Stimulated activated CD4-positive, alpha-beta T cell treated with anti-CD3 and anti-CD28 coated beads, Interleukin-15, amount 100 ng/mL, for 24 hours (primary cell): ENCODE measurements at regions not wholly inside any gene's neighbourhood (a gene's known extent, or its start where the extent isn't known, plus 50 kb on each side); places are given as distances from the start of the nearest gene placed in this dataset.

Experiments used
- DNase-seq: peaks from one replicate; pipeline ENCODE4 v3.0.0-alpha.2; 2020

DNA sequence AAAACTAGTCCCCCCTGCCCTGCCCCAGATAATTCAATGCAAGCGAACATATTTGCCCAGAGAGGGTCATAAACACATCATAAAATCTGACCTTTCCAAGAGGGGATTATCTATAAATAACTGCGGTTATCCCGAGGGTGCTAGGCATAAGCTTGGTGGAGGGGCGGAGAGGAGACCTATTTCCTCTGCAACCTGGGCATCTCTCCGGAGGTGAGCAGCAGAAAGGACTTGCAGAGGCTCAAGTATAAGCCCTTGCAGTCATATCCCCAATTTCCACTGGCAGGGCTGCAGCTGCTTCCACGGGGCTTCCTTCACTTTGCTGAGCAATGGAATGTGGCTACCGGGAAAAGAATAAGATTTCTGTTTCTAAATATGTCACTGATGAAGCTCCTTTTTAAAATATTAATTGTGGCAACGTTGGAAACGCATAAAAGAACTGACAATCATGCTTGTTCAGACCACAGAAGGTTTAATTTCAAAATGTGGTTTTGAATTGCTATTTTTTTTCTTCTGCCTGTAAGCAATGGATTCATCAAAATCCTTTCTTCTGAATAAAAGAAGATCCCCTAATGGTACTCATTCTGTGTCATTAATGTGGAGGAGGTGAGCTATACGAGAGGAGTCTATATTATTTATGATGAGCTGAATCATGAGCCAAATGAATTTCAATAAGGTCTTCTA, 268.9 kb upstream of the ATP2B1 start:
- DNase-seq = no peak

DNA sequence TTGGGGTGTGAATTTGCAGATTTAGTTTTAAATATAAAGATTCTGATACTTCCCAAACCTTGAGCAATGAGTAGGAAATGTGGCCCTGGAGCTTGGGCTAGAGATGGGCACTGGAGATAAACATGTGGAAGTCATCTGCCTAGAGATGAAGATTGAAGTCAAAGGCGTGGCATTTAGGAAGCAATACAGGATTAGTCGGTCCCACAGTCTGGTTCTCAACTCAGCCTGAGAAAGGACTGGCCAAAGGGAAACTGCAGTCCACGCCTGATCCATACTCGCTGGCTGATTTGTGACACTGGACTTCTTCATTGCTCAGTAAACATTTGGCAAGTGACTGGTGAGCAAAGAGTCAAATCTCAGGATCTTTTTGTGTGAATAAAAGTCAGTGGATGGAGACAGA, 268.2 kb upstream of the ATP2B1 start:
- no peak for DNase-seq

DNA sequence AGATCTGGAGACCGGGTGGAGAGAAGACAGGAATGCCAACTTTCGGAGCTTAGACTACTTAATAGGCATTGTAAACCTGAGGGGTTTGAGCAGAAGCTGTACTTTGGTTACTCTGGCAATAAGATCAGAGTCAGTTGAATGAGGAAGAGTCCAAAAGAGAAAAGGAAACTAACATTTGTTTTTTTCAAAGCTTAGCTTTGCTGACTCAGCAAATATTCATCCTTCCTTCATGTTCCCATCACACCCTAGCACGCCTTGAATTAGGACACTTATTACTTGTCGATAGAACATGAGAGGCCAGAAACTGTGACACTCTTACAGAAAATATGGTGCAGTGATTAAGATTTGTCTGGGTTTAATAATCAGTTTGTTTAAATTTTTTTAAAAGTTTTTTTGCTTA, 266.9 kb upstream of the ATP2B1 start:
- no peak for DNase-seq

DNA sequence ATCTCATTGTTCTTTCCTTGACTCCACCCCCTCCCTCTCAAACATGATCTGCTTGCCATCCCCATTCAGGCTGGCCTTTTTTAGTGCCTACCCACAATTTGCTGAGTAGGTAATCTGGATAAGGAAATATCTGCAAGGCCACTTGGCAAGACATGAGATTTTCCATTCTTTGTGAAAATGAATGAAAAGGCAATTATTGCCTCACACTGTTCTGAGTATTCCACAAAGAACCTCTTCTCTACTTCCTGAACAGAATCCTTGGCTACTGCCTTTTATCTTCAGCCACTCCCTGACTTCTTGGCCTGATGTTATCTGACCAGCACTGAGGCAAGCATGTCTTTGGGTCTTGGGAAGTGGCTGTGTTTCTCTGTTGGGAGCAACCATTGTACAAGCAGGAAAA, 263.2 kb upstream of the ATP2B1 start:
- no peak for DNase-seq

DNA sequence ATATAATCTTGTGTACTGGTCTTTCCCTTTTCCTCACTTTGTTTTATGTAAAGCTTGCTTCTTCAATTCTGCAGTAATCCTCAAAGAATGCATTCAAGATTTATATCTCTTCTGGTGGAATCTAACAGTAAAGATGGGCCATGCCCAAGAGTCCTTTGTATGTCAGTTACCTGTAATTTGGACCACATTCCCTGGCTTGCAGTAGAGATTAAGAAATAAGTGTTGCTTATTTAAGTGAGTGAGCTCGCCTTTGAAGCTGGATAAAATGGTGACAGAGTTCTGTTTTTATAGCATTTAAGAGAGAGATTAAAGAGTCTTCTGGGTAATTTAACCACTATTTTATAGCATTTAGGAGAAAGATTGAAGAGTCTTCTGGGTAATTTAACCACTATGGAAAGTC, 262.1 kb upstream of the ATP2B1 start:
- no peak for DNase-seq

DNA sequence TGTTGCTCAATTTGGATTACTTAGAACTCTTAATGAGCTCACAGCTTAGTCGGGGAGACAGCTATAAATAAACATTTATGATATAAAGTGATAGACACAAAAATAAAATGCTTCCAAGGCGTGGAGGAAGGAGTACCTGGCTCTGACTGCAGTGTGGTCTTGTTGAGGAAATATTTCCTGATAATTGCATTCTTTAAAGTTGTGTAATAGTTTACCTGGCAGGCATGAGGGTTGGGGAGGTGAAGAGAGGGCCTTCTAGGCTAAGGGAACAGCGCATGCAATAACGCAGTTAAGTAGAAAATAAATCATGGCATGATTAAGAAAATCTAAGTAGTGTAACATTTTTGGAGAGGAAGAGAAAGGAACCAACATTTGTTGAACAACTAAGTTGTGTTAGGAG, 260.5 kb upstream of the ATP2B1 start:
- no peak for DNase-seq

DNA sequence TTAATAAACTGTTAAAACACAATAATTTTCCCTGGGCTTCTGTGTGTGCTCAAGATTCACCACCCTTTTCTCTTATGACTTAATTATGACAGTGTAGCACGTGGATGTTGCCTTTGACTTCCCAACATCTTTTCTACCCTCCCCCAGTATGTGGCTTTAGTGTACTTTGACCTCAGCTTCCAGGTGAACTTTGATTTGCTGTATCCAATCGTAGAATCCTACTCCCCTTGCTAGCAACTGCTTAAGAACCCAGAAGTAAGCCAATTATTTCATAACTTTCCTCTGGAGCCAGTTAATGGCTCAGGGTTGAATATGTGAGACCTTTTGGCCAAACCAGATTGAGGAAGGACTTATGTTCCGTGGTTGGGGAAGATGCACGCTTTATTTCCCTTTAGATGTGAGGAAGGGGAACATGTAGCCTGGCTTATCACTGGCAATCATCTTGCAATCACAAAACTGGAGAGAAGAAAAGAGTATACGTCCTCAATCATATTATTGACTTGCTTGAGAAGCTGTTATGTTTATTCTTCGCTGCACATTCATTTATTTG, 259.6 kb upstream of the ATP2B1 start:
- no peak for DNase-seq

DNA sequence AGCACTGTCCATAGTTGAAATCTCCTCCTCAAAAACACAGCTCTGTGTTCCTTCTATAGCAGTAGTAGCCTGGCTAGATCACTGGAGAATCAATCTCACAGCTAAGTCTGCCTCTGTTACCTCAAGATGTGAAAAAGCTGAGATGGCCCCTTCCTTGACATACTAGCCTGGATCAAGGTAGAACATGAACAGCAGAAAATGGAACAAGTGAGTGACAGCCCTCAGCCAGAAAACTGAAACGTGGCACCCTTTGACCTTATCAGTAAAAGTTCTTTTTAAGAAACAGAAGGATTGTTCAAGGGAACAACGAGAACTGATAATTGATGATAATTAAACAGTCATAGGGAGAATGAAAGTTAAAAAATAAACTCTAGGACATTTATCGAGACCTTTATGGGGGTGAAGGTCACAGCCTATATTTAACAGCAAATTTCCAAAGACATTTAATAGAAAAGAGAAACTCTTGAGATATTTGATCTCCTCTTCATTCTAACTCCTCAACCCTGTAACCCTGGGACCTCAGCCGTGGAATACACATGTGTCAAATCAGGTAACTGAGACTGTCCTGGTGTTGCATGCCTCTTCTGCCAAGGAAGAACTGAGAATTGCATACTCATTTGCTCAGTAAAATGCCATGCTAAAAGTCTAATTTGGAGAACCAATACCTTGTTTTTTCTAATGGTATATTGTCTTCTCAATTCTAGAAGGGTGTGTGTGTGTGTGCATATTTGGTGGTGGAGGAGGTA, 258.0 kb upstream of the ATP2B1 start:
- DNase-seq = no peak

DNA sequence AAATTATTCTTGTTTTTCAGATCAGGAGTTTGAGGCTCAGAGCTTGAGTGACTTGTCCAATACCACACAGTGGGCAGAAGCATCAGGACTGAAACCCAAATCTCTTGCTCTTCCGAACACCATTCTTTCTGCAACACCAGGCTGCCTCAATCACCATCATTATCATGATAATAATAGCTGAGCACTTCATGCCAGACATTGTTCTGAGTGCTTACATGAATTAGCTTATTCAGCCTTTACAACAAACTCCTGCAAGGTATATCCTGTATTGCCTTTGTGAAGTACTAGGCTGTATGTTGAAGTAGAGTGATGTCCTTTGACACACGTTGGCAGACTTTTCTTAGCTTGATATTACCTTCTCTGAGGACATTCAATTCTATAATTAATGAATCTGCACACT, 257.4 kb upstream of the ATP2B1 start:
- DNase-seq = no peak

DNA sequence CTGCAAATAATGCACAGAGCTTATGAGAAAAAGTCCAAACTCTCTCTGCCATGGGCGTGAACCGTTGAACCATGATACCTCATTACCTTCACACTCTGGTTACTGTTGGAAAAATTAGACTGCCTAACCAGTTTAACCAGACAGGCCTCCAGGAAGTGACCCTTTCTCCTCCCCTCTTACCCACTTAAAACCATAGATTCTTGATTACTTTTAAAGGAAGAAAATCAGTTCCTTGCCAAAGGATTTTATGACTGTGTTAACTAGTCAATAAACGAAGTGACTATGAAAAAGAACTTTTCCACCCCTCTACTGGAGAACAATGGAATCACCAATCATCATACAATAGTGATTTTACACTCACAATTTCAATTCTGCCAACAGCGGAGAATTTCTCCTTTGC, 254.0 kb upstream of the ATP2B1 start:
- no peak for DNase-seq

DNA sequence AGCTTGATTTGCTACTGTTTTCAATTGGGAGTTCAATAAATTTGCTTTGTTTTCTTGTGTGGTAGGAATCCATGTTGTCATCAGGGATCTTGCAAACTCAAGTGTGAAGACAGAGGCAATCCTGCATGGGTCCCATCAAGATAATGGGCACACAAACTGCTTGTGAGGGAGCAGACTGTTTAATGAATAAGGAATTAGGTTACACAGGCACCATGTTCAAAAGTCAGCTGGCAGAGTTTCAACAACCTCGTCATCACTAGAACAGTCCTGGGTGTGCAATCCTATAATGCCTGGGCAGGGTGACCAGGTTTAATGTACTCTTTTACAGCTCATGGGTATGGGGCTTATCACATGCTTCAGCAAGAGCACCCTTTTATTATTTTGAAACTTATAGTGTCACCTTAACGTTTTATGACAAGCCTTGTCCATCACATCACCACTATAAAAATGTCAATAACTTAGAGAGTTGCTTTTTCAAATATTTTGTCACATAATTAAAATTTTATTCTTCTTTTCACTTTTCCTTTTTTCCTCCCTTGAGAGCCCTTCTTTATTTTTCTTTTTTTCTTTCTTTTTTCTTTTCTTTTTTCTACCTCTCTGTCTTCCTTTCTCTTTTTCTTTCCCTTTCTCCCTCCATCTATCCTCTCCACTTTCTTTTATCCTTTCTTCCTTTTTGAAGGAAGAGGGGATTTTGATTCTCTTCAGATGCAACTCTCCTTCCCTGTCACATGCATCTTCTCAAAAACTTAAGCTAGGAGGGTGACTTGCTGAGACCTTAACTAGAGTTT, 252.2 kb upstream of the ATP2B1 start:
- peak; percentile 8 for DNase-seq

DNA sequence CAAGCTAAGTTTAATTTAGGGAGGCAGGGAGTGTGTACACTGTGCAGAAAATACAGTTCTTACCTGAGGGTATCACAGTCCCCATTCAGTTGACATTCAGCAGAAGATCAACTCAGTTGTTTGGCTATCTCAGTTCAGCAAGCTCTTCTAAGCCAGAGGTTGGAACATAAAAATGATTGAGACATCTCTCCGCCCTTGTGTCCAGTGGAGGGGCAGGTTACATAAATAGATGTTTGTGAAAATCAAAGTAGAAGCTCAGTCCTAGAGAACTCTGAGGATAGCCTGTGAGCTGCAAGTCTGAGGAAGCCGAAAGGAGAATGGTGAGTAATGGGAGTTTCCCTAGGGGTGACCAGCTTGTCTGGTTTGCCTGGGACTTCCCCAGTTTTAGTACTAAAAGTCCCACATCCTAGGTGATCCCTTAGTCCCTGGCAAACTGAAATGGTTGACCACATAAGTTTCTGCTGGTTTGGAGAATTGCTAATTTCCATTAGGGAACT, 251.4 kb upstream of the ATP2B1 start:
- DNase-seq = peak; percentile 39

DNA sequence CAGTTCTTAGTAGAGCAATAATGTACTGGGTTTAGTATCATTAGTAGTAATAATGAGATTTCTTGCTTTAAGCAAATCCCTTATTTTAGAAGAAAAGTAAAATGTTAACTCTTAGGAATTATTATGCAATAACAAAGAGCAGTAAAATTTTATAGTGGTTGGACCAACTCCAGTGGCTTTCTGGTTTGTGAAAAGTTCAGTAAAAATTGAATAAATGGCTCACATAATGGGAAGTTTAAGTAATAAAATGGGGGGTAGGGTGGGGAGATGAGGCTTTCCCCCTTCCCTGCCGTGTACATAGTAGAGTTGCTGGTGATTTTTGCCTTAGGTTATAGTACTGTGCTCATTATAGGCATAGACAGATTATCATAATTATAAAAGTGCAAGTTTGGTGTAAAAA, 250.5 kb upstream of the ATP2B1 start:
- DNase-seq = no peak

DNA sequence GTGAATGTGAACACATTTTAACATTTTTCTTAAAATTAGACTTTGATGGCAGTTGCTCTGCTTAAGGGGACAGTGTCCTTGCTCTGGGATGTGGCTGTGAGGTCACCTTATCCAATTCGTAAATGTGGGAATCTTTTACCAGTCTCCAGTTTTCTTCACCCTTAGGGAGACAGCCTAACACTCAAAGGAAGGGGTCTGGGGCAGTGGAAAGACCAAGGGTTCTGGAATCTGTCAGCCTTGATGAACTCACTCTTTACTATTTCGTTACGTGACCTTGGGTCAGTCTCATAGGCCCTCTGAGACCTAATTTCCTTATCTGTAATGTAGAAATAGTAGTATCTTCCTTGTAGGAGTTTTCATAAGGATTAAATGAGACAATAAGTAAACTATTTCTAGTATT, 245.6 kb upstream of the ATP2B1 start:
- DNase-seq = no peak

DNA sequence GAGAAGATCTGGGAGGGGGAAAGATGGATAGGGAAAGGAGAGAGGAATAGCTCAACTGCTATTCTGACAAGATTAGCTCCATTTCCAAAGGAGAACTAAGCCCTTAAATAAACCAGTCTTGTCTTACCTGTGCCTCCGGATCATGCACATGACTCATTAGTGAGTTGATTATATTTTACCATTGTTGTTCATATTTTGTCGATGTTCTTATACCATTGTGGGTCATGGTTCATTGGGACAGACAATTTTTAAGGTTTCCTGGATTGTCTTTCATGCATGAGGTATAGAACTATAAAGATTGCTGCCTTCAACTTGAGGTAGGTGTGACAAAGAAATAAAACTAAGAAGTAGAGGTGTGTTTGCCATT, 243.0 kb upstream of the ATP2B1 start:
- no peak for DNase-seq

DNA sequence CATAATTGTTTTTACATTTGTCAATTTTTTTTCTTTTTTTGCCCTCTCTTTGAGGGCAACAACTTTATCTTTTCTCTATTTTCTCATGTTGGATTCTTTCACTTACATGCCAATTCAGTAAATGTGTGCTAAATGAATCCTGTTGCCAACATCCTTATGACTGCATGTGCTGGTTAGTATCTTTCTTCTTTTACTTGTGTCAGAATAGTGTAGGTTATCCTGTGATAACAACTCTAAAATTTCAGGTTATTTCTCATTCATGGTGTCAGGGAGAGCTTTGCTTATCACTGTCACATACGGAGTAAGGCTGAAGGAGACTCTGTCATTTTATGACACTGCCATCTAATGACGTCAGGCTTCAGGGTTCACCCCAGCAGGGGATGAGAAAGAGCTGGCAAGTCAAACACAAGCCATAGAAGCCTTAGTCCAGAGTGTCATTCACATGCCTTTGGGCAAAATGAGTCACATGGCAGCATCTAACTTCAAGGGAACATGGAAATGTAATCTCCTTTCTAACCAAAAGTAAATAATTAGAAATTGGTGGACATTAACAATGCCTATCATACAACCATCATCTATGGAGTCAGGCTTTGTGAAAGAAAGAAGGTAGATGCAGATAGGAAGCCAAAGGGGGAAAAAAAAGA, 242.5 kb upstream of the ATP2B1 start:
- DNase-seq = no peak

DNA sequence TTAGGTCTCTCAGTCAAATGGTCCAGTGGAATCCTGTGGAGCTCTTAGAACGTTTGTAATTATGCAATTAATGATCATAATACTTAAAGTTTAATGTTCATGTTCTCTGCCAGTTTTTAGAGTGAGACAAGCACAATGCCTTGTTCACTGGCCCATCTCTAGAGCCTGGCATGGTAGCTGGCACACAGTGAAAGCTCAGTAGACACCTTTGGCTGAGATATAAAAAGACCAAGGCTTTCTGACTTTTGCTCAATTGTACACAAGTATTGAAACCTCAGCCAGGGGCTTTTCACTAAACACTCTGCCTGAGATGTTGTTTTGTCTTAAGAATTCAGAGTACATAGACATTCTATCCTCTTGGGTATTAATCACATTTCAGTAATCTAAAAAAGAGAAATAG, 241.8 kb upstream of the ATP2B1 start:
- DNase-seq = no peak

DNA sequence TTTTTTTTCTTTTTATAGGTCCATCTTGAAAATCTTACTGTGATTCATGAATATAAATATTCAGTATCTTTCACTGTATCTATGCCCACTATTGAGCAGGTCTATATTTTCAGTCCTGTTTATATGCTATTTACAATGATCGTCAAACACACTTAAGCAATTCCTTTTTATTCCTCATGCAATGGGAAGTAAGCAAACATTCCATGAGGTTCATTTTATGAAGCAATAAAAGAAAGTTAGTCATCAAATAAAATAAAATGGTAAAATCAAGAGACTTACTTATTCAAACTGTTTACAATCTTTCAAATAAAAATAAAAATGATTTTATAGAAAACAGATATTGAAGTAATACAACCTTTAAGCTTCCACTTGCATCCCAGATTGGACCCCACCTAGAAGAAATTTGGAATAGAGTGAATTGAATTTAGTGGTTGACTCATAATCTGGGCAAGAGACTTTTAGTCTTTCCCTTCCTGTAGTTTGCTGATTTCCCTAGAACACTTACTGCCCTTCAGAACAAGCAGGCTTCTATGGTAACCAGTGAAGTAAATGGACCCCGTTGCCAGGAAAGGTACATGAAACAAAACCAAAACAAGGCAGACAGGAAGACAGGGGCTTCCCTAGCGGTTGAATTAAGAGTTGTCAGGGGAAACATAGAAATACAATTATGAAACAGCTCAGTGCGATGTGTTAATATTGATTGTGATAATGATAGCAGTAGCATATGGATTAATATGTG, 241.0 kb upstream of the ATP2B1 start:
- peak; percentile 37 for DNase-seq

DNA sequence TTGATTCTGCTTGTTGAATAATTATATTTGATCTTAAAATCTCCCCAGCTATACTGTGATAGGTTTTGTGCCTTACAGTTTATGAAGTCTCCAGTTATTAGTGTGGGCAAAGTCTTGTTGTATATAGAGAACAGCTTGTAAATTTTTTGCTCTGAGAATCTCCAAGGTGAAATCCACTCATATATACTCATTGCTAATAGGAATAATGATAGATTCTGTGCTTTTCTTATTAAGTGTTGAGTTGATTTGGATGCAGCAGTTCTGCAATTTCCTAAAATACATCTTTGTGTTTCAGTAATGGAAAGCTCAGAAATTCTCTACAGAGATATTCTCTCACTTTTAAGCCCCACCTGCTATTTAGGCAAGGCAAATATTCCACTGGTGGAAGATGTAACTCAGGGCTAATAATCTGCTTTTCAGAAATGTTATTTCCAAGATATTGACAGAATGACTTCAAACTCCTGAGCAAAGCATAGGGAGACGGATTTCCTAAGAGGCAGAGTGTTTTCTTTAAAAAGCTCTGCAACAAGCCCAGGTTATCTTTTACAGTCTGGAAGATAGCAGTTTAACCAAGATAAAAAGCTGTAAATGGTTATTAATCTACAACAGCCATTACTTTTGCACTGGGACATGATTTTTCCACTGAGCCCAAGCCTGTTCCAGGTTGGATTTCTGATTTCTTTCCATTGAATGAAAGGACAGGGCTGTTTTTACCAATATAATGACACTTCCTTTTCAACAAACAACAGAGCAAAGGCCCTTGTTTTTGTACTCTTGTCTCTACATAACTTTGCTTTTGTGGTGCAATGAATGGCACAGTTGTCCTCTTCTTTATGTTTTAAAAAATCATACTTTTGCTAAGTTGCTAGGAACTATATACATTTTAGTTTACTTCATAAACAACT, 239.9 kb upstream of the ATP2B1 start:
- no peak for DNase-seq

DNA sequence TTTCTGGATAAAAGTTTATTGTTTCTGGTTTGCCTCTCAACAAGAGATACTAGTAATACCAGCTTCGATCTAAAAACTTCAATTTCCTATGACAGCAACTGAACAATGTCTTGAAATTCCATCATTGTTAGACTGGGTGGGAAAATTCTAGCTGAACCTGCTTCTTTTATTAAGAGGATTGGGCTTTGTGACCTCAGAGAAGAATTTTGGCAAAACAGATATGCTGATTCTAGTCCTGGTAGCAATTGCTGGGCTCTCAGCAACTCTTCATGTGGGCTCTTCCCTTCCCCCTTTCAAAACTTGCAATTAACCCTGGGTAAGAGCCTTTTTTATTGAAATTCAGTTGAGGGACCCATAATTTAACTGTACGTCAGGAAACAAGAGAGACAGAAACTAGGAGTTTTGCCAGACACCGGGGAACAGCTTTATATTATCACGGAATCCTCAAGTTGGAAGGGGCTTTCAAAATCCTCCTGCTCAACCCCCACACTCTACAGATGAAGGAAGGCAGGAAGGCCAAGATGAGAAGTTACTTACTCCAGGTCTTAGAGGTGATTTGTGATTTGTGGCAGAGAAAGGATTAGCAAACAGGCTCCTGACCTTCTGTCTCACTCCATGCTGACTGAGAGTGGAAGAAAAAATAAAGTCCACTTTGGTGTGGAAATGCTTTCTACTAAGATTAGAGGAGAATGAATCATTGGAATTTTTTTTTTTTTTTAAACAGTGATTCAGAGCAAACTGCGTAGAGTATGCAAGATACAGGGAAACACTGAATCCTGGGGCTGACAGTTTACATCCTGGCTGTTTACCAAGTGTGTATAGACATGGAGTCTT, 239.0 kb upstream of the ATP2B1 start:
- no peak for DNase-seq
